LNCAP (cell line): ENCODE measurements at regions not wholly inside any gene's neighbourhood (a gene's known extent, or its start where the extent isn't known, plus 50 kb on each side); places are given as distances from the start of the nearest gene placed in this dataset.

Experiments
- TF ChIP-seq, protein P1 (sequence below): fragments of 450-650 bp; IDR thresholded peaks from 2 replicates; pipeline ENCODE4 v1.5.1; 2017; ENCODE audit warnings: mild to moderate bottlenecking

DNA sequence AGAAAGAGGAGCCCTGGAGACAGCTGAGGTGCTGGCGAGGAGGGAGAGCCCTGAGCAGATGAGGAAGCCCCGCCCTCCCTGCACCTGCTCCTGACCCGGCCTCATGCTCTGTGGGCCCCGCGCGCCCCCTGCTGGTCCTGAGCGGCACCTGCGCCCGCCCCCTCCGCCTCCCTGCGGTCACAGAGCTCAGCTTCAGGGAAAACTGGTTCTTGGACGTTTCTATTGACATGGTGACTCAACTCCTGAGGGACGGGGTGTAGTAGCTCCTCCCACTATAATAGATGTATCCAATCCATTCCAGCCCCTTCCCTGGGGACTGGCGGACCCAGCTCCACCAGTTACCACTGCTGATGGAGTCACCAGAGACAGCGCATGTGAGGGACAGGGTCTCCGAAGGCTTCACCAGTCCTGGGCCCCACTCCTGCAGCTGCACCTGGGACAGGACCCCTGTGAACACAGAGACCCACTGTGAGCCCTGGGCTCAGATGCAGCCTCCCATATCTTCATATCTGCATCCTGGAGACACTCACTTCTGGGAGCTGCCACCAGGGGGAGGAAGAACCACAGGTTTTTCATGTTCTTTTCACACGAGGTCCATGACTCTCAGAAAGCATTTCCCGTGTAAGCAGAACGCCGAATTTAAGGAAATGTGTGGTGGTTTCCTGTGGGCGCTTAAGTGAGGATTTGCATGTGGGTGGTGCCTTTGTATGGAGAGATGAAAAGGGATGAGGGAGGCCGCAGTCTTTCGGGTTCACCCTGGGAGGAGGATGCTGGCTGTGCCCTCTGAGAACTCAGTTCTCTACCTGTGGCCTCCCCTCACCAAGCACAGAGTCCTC lies 1346.4 kb downstream of the TMEM121 start:
- TF ChIP-seq, protein P1, sequence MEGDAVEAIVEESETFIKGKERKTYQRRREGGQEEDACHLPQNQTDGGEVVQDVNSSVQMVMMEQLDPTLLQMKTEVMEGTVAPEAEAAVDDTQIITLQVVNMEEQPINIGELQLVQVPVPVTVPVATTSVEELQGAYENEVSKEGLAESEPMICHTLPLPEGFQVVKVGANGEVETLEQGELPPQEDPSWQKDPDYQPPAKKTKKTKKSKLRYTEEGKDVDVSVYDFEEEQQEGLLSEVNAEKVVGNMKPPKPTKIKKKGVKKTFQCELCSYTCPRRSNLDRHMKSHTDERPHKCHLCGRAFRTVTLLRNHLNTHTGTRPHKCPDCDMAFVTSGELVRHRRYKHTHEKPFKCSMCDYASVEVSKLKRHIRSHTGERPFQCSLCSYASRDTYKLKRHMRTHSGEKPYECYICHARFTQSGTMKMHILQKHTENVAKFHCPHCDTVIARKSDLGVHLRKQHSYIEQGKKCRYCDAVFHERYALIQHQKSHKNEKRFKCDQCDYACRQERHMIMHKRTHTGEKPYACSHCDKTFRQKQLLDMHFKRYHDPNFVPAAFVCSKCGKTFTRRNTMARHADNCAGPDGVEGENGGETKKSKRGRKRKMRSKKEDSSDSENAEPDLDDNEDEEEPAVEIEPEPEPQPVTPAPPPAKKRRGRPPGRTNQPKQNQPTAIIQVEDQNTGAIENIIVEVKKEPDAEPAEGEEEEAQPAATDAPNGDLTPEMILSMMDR: peak; percentile 88

DNA sequence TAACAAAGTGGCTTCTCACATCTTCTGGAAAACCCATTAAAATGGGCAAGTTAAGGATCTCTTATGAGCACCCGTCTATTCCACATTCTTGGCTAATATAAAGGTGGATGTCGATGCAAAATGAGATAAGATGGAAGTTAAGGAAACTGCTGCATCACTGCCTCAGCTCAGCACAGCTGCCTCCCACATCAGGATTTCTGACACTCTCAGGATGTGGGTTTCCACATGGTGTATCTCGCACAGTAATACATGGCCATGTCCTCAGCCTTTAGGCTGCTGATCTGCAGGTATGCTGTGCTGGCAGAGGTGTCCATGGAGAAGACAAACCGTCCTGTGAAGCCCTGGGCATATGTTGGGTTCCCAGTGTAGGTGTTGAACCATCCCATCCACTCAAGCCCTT lies 1348.0 kb downstream of the TMEM121 start:
- TF ChIP-seq, protein P1: no peak

DNA sequence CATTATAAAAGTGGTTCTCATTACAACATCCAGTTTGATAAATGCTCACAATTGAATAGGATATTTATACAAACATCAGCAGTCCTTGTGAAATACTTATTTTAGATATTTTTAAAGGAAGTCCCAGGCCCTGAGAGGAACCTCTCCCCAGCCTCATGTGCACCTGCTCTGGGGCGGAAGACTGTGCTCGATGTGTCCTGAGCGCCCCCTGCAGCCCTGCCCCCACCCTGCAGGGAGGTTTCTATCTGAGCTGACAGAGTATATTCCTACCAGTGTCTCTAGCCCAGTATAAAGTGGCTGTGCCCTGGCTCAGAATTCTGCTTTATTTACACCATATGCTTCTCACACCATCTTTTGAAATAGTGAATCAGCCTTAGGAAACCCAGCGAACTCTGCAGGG lies 1349.1 kb downstream of the TMEM121 start:
- TF ChIP-seq, protein P1: peak; percentile 23; the same call in 1 of the 2 replicates

DNA sequence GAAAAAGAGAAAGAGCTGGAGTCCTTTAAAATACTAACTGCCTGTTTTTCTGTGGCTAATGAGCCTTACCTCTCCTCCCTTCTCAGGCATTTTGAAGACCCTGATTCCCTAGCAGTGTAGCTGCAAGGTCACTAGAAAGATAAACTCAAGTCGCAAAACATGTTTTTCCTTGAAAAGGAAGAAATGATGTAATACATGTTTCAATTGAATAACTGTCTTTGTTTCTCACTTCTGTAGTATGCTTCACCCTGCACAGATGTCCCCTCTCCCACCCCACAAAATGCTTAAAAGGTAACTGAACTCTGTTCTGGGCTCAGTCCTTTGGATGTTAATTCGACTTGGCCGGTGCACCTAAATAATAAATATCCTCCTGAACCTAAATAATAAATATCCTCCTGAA lies 1350.3 kb downstream of the TMEM121 start:
- TF ChIP-seq, protein P1: no peak

DNA sequence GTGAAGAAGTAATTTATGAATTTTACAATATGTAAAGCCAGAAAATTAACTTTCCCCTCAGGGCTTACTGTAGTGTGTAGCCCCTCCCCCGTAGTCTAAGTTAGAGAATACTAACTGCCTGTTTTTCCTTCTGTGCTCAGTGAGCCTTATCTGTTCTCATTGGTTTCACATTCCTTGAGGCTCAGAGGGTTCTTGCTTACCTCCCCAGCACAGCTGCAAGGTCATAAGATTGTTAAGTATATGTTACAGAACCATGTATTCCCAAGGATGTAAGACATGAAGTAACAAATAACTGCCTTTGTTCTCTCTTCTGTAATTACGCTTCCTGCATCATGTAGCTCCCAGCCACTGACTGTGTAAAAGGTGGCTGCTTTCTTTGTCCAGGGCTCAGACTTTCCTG lies 1351.1 kb downstream of the TMEM121 start:
- TF ChIP-seq, protein P1: no peak

DNA sequence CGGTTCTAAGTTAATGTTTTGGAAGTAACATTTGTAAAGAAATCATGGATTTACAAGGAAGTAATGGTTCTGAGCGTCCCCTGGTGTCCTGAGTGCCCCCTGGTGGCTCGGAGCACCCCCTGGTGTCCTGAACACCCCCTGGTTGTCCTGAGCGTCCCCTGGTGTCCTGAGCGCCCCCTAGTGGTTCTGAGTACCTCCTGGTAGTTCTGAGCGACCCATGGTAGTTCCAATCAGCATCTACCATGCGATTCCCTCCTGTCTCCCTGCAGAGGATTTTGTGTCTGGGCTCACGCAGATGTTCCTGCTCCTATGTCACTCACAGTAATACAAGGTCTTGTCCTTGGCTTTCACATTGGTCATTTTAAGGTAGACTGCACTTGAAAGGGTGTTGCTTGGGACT lies 1352.9 kb downstream of the TMEM121 start:
- TF ChIP-seq, protein P1: peak; percentile 67

DNA sequence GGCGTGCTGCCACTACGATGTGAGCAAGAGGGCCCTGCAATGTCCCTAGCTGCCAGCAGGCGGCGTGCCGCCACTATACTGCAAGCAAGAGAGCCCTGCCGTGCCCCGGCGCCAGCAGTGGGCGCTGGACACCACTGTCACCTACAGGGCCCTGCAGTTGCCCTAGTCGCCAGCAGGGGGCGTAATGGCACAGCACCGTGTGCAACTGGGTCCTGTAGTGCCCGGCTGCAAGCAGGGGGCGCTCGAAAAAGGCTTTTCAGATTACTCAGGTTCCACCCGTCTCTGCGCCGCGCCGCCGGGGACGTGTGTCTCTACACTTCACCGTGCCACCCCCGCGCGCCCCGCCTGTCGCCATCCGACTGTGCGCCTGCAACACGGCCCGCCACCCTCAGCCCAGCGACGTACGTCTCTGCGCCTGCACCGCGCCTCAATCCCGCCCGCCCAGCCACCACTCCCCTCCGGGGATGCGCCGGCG lies 1356.9 kb downstream of the TMEM121 start:
- TF ChIP-seq, protein P1: peak; percentile 82
